Suprapubic skin (tissue), 4 donors: ENCODE measurements at regions not wholly inside any gene's neighbourhood (a gene's known extent, or its start where the extent isn't known, plus 50 kb on each side); places are given as distances from the start of the nearest gene placed in this dataset.

Source experiments
- CTCF ChIP-seq, 2 donors: fragments of 200-600 bp in 1 of 2; fragments of 450-650 bp in 1 of 2; sonication (generic) in 1 of 2; IDR thresholded peaks; one replicate each; pipeline ENCODE4 v1.5.1; 2016 to 2019; ENCODE audit warnings: antibody characterized with exemption in 2 of 2, mild to moderate bottlenecking in 1 of 2, moderate library complexity in 1 of 2
- EP300 ChIP-seq: sonication (generic); formaldehyde crosslinking; IDR thresholded peaks from one replicate; pipeline ENCODE4 v1.6.1; 2017; ENCODE audit warnings: antibody characterized with exemption
- POLR2A ChIP-seq, 2 donors: fragments of 450-650 bp; IDR thresholded peaks; one replicate each; pipeline ENCODE4 v1.6.1; 2017; ENCODE audit warnings: antibody characterized with exemption in 2 of 2, mild to moderate bottlenecking in 2 of 2, moderate library complexity in 2 of 2
- POLR2AphosphoS5 ChIP-seq, 3 donors: sonication (generic); formaldehyde crosslinking; IDR thresholded peaks; one replicate each; pipeline ENCODE4 v1.6.1; 2017; ENCODE audit warnings: antibody characterized with exemption in 3 of 3

- TF ChIP-seq CTCF (IDR thresholded peaks at IDR 0.05) (no peak), POLR2AphosphoS5 (IDR thresholded peaks at IDR 0.05) (no peak), POLR2A (IDR thresholded peaks at IDR 0.05) (no peak), EP300 (no peak)
These were observed 536.5 kb downstream of the BRD1 start for GRCh38 chr22:49291169-49291568.
